GM18520 (cell line): ENCODE measurements at regions not wholly inside any gene's neighbourhood (a gene's known extent, or its start where the extent isn't known, plus 50 kb on each side); places are given as distances from the start of the nearest gene placed in this dataset.

Experiments used
- ATAC-seq: cut with Tn5 transposase; IDR thresholded peaks from one replicate; pipeline ENCODE4 v1.9.1; 2021; ENCODE audit not compliant: unreplicated experiment

DNA sequence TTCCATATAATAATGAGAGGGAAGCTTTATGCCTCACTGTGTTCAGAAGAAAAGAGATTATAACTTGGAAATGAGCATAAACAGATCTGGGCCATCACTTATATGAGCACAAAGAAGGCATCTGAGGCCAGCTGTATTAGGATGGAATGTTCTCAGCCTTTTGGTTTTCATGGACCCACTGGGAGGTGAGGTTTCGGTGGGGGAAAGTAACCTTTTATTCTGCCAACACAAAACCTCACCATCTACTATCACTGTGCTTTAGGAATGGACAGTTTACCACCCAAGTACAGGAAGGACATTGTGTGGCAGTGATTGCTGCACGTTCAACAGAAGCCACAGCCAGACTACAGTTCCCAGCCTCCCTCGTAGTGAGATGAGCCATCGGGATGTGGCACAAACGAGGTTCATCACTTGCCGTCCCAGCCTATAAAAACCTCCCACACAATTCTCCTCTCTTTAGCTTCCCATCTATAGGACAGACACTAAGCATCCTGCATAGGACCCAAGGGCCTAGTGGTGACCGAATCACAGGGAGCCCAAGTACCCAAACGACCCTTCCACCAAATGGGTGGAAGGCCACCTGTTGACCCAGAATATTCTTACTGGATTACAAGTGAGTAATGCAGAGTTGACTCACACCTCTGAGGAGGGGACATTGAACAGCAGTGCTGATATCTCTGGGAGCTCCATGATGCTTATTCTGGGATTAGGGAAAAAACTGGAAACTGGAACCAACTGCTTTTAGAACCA is 121.5 kb upstream of the RAG2 start:
- no peak for ATAC-seq

DNA sequence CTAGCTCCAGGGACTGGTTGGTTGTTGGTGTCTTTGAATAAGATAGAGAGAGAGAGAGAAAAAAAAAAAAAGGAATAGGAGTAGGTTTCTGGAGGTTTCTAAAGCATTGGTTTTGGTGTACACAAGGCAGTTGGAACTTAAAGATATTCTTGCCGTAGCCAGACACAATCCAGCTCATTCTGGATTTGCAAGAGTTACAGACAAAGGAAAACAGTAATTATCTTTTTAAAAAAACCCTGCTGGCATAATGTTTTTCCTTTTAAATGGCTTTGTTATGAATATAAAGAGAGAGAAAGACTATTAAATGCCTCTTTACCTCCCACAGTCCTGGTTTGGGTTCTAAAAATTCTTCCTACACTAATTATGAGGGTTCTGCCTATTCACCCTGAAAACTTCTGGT is 120.4 kb upstream of the RAG2 start:
- no peak for ATAC-seq

DNA sequence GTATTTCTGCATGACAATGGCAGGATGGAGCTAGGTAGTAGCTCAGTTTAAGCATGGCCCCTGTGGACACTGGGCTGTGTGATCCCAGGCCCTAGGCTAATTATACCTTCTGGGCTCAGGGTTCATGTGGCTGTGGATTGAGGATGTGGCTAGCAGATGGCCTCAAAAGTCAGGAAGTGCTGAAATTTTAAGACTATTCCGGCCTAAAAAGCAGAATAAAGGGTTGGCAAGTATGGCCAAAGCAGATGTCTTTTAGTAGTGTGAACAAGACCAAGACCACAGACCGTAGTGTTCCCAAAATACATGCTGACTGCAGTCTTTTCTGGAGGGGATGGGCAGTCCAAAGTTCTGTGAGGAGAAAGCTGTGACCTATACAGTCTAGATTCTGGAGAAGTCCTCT is 115.7 kb upstream of the RAG2 start:
- no peak for ATAC-seq

DNA sequence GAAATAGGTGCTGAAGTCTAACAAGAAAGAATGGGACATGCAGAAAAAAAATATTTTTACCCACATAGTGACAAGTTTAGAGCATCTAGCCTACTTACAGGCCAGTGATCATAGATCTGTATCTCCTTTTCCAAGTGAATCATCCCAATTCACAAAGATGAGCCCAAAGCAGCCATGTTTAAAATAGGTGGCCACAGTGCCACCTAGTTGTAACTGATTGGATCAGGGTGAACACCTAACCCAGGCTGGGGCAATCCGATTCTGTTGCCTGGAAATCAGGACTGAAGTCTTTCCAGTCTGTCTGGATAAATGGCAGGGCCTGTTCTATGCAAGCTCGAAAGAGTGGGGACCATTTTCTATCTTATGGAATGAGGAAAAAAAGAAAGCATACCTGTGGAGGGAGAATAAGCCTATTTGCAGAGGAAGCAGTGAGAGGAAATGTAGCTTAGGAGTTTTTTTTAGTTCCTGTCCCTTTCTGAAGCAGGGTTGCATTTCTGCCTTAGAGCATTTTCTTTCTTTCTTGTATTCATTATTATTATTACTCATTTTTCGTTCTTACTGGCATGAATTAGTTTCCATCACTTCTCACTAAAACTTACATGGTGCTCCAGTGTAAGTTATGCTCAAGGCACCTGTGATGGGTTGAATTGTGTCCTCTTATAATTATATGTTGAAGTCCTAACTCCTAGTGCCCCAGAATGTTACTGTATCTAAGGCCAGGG is 113.2 kb upstream of the RAG2 start:
- ATAC-seq = no peak
